GM19035 (cell line): ENCODE measurements at regions not wholly inside any gene's neighbourhood (a gene's known extent, or its start where the extent isn't known, plus 50 kb on each side); places are given as distances from the start of the nearest gene placed in this dataset.
"Not testable (repeated sequence)": the region's sequence is repeated elsewhere in the genome, so short reads cannot be mapped to it uniquely, and the experiment has no call there.

Experiments used
- ATAC-seq: cut with Tn5 transposase; IDR thresholded peaks from one replicate; pipeline ENCODE4 v1.9.1; 2021; ENCODE audit not compliant: unreplicated experiment

- no peak for ATAC-seq
Measured at GRCh38 chr2:37802899-37803379, 122.1 kb upstream of the RMDN2 start.

DNA sequence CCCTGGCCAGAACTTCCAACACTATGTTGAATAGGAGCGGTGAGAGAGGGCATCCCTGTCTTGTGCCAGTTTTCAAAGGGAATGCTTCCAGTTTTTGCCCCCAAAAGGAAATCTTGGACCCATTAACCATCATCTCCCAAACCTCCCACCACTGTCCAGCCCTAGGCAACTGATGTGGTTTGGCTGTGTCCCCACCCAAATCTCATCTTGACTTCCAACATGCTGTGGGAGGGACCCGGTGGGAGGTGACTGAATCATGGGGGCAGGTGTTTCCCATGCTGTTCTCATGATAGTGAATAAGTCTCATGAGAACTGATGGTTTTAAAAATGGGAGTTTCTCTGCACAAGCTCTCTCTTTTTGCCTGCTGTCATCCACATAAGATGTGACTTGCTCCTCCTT is 119.1 kb upstream of the RMDN2 start:
- not testable (repeated sequence) for ATAC-seq

- ATAC-seq: no peak
Measured at GRCh38 chr2:37809525-37809924, 115.6 kb upstream of the RMDN2 start.

- no peak for ATAC-seq
Measured at GRCh38 chr2:37809931-37810570, 115.0 kb upstream of the RMDN2 start.

DNA sequence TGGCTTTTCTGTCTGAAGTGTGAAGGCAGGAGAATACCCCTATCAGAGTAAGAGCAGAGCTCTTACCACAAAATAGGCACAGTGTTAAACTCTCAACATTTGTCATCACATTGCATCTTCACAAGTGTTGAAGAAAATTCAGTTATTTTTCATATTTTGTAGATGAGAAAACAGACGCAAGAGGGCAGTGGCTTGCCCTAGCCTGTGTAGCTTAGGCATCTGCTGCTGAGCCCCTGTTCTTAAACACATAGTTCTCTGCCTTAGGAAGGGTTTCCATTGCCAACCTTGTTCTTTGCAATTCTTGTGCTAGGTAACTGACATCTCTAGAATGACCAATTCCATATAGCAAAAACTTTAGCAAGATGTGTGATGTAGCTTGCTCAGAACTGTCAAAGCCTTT is 112.7 kb upstream of the RMDN2 start:
- no peak for ATAC-seq

GRCh38 chr2:37812941-37813730 is 112.0 kb upstream of the RMDN2 start:
- no peak for ATAC-seq

DNA sequence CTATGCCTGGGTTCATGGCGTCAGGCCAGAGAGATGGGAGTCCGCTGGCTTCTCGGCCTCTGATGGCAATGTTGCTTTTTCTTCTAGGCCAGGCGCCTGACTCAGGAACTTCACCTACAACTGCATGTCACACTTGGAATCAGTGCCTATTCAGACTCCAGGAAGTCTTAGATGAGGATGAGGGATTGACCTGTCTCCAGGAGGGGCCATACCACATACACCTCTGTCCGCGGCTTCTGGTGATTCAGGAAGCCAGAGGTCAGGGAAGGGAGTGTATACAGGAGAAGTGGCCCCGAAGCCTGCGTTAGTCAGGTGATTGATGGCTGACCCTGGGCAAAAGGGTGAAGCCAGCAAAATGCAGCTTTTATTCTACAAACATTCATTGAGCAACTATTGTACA is 109.1 kb upstream of the RMDN2 start:
- no peak for ATAC-seq

- ATAC-seq: no peak
Measured at GRCh38 chr2:37816686-37817085, 108.4 kb upstream of the RMDN2 start.

DNA sequence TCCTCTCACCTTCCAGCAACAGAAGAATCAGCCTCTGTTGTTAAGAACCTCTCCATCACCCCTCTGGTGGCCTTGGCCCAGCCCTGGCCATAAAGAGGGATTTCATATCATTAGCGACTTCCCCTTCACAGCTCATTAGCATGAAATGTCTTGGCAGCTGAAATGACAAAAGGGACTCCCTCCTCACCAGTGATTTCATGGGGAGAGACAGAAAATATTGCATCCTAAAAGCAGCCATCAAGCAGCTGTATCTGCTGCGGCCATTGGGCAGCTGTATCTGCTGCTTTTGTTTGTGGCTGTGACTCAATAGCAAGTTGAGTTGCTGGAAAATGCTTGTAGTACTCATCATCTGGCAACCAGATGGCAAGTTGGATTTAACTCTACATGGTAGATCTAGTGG is 105.9 kb upstream of the RMDN2 start:
- no peak for ATAC-seq

GRCh38 chr2:37820471-37820986 is 104.6 kb upstream of the RMDN2 start:
- no peak for ATAC-seq

DNA sequence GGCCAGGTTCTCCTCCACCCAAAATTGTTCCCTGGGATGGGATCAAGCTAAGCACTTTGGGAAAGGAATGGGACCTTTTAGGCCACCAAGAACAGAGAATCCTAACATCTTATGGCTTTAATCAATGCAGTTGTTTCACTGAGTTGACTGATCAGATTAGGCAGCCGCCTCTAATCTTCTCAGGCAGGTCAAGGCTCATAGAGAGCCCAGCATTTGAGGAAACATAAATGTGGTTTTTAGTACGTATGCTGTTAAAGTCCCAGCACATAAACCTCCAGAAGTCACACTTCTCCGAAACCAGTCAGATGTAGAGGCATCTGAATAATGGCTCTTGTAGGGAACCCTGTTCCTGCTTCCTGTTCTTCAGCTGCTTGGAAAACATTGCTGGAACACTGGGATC is 99.5 kb upstream of the RMDN2 start:
- ATAC-seq: no peak

DNA sequence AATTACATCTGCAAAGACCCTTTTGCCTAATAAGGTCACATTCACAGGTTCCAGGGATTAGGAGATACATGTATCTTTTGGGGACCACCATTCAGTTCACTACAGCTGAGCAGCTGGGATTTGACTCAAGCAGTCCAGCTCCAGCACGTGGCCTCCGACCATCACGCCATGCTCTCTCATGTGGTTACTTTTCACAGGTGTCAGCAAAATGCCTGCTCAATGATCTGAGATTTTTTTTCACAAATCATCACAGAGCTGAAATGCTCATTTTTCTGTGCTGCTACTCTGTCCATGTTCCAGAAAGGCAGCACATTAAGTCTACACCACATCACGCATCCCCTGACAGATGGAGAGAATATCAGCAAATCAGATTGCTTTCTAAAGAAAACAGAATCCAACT is 98.5 kb upstream of the RMDN2 start:
- ATAC-seq: no peak

DNA sequence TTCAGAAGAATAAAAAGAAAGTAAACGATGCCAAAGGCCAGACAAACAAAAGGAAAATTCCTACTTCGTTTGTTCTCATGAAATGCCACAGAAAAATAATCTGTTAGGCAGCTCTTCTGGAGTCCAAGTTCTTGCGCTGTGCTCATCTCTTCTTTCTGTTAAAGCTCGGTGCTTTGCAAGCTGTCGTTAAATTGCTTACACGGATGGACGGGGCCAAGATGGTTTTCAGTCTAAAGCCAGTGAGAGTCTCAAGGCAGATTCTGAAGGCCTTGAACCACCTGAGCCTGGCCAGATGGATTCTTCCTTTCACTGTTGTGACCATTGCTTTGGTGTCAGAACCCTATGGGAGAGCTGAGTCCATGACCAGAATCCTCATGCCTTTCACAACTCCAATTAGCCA is 97.6 kb upstream of the RMDN2 start:
- ATAC-seq: no peak

GRCh38 chr2:37827911-37828511 is 97.1 kb upstream of the RMDN2 start:
- ATAC-seq: no peak

- no peak for ATAC-seq
Measured at GRCh38 chr2:37829202-37829601, 95.9 kb upstream of the RMDN2 start.

DNA sequence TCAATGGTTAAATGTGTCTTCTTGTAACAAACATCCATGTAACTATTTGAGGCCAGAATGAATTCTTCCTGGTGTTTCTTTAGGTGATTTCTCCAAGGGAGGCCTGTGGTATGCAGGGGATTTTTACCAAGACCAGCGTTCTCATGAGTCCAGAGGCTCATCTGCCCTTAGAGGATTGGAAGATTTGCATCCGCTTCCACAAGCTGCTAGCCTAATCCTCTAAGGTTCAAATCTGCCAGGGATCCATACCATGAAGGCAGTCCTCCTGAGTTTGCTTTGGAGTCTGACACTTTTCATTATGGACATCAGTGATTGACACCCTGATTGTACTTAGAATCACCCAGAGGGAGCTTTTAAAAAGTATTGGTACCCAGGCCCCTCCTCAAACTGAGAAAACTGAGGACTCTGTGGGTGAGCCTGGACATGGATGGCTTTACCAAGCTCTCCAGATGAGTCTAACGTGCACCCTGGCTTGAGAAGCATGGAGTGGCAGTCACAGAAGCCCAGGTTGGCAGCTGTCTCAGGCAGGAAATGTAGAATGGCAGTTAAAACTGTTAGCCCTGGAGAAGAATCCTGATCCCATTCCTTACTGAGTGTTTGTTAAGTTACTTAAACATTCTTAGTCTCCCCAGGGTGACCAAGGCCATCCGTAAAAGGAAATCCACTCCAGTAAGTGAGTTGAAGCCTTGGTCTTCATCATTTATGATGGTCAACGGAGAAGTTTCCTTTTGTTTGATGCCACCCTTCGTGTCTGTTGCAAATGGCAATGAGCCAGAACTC is 95.3 kb upstream of the RMDN2 start:
- ATAC-seq: no peak

GRCh38 chr2:37830636-37831035 is 94.5 kb upstream of the RMDN2 start:
- ATAC-seq: no peak

DNA sequence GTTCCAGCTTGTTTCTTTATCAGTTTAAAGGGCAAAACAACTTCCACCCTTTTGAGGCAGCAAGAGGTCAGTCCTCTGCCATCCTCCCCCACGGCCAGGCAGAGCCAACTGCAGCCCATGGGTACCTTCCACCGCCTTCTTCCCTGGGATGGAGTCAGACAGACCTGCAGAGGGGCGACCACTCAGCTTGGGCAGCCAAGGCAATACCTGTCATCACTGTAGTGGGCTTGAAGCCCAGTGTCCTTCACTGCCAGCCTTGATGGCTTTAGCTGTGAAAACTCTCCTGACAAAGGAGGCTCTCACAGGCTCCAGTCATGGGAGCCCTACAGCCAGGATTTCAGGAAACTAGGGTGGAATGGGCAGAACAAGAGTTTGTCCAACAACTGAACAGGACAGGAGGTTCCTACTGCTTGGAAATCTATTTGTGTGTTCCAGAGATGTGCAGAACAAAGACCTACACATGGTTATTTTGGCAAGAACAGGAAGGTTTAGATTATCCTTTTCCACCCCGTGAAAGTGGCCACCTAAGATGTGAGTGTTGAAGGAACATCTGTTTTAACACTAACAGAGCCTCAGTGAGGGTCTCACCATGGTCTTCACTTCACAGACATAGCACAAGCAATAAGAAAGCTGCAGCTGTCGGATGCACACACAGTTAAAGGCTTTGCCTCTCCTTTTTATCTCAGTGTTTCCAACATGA is 93.9 kb upstream of the RMDN2 start:
- no peak for ATAC-seq

- ATAC-seq: peak; percentile 64
Measured at GRCh38 chr2:37832590-37833197, 92.4 kb upstream of the RMDN2 start.

GRCh38 chr2:37833423-37833822 is 91.7 kb upstream of the RMDN2 start:
- ATAC-seq: no peak
